ENCODE measurements at regions not wholly inside any gene's neighbourhood (a gene's known extent, or its start where the extent isn't known, plus 50 kb on each side); places are given as distances from the start of the nearest gene placed in this dataset.

DNA sequence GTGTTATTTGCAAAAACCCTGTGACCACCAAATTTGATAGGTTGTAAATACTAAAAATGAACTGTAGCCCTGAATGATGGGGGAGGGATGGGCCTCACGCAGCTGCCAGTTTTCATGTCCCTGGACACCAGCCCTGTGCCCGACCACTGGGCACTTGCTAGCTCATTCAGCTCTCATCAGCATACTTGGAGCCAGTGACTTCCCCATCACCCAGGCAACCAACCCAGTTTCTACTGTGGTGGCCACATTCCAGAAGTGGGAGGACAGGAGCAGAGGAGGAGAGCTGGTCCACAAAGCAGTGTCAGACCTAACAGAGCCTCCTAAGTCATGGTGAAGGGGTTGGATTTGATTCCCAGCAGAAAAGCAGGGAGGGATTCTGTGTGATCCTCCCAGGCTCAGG is 128.2 kb downstream of the CPEB2 start:
- Mint-ChIP-seq H3K36me3 (ENCODE audit: low read depth) (no peaks in the 10 kb centered on the region), H3K4me1 (ENCODE audit: low read depth) (no peaks in the 10 kb centered on the region), H3K27me3 (ENCODE audit: insufficient read depth) (peaks cover 8% of the 10 kb centered on the region), H3K4me3 (no peak overlapping the region), H3K9me3 (no peaks in the 10 kb centered on the region), H3K27ac (no peak overlapping the region)
- DNase-seq (ENCODE audit: low spot score): no peak
- intact Hi-C loops (cut with micrococcal nuclease): no loop called here

- no peaks in the 10 kb centered on the region for H3K4me1 Mint-ChIP-seq (ENCODE audit: low read depth)
- no peak overlapping the region for H3K27ac Mint-ChIP-seq
- peaks cover 3% of the 10 kb centered on the region for H3K9me3 Mint-ChIP-seq
- H3K36me3 Mint-ChIP-seq (ENCODE audit: low read depth): no peaks in the 10 kb centered on the region
- intact Hi-C loops (cut with micrococcal nuclease): no loop called here
- H3K4me3 Mint-ChIP-seq: no peak overlapping the region
- DNase-seq (ENCODE audit: low spot score): no peak
- H3K27me3 Mint-ChIP-seq (ENCODE audit: insufficient read depth): peaks cover 8% of the 10 kb centered on the region
Observed at GRCh38 chr4:15131551-15131950, 129.3 kb downstream of the CPEB2 start.

DNA sequence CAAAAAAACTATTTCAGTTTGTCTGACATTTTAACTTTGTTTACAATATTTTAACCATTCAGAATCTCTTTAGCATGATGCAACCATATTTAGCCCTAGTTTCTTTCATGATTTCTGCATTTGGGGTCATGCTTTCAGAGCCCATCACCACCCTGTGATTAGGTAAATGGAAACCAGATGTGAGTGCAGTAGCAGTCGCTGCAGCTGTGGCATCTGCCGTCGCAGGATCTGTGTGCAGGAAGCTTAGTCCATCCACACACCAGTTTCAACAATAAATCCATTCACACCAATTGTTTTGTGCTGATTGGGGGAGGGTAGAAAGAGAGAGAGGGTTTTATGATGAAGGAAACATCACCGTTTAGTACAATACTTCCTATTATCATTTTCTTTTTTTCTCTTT is 130.5 kb downstream of the CPEB2 start:
- no peak for DNase-seq (ENCODE audit: low spot score)
- no peak overlapping the region for H3K4me3 Mint-ChIP-seq
- no peaks in the 10 kb centered on the region for H3K4me1 Mint-ChIP-seq (ENCODE audit: low read depth)
- H3K27ac Mint-ChIP-seq: no peak overlapping the region
- intact Hi-C loops (cut with micrococcal nuclease): no loop called here
- peaks cover 12% of the 10 kb centered on the region for H3K9me3 Mint-ChIP-seq
- no peaks in the 10 kb centered on the region for H3K36me3 Mint-ChIP-seq (ENCODE audit: low read depth)
- H3K27me3 Mint-ChIP-seq (ENCODE audit: insufficient read depth): peaks cover 8% of the 10 kb centered on the region

DNA sequence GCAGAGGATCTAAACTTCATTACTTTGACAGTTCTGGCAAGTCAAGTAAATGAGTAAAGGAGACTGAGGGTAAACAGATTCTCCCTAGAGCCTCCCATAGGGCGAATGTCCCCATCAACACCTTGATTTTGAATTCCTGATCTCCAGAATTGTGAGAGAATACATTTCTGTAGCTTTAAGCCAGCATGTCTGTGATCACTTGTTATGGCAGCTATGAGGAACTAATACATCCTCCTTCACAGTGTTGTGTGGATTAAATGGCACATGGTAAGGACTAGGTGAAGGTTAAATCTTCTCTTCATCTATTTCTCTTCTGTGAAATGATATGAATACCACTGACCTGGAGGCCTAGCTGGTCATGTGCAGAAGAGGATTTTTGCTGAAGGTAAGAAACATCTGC is 137.3 kb downstream of the CPEB2 start:
- H3K27ac Mint-ChIP-seq: no peak overlapping the region
- H3K9me3 Mint-ChIP-seq: peaks cover 15% of the 10 kb centered on the region
- no peak overlapping the region for H3K4me3 Mint-ChIP-seq
- H3K36me3 Mint-ChIP-seq (ENCODE audit: low read depth): no peaks in the 10 kb centered on the region
- peaks cover 2% of the 10 kb centered on the region for H3K27me3 Mint-ChIP-seq (ENCODE audit: insufficient read depth)
- intact Hi-C loops (cut with micrococcal nuclease): no loop called here
- no peaks in the 10 kb centered on the region for H3K4me1 Mint-ChIP-seq (ENCODE audit: low read depth)
- no peak for DNase-seq (ENCODE audit: low spot score)

DNA sequence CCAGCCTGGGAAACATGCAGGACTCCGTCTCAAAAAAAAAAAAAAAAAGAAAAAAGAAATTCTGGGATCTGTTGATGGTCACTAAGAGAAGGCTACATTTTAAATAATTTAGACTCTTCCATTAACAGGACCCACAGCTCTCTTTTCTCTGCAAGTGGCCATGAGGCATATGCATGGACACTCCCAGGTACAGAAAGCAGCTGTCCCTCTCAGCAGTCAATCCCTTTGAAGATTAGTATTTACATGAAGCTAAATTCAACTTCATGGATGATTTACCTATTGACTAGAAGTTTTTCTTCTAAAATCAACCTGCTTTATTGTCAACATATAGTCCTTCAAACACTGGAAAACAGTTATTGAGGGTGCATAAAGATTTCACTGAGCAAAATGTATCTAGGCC is 139.9 kb downstream of the CPEB2 start:
- Mint-ChIP-seq H3K36me3 (ENCODE audit: low read depth) (no peaks in the 10 kb centered on the region), H3K4me3 (no peak overlapping the region)

DNA sequence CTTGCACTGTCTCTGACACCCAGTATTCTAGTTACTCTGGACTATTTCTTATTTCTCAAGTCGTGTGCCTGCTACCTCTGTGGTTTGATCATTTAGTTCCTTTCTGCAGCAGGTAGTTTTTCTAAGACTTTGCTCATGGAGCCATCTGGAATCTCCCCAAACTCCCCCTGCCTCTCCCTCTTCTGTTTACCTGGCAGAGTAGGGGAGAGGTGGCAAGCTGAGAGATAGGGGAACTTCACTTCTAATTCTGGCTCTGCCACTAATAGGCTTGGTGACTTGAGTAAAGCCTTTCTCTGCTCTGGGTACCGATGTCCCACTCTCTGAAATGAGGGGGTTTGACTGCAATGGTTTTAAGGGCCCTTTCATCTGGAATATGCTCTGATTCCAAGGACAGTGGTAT is 141.3 kb downstream of the CPEB2 start:
- no peaks in the 10 kb centered on the region for H3K36me3 Mint-ChIP-seq (ENCODE audit: low read depth)
- H3K27ac Mint-ChIP-seq: no peak overlapping the region
- no peak for DNase-seq (ENCODE audit: low spot score)
- intact Hi-C loops (cut with micrococcal nuclease): no loop called here
- no peak overlapping the region for H3K4me3 Mint-ChIP-seq
- peaks cover 3% of the 10 kb centered on the region for H3K27me3 Mint-ChIP-seq (ENCODE audit: insufficient read depth)
- H3K9me3 Mint-ChIP-seq: no peaks in the 10 kb centered on the region
- no peaks in the 10 kb centered on the region for H3K4me1 Mint-ChIP-seq (ENCODE audit: low read depth)

More for the DNA sequence above, 139.9 kb downstream of the CPEB2 start:
- DNase-seq (ENCODE audit: low spot score): no peak
- Mint-ChIP-seq H3K9me3 (peaks cover 6% of the 10 kb centered on the region), H3K4me1 (ENCODE audit: low read depth) (no peaks in the 10 kb centered on the region), H3K27ac (no peak overlapping the region), H3K27me3 (ENCODE audit: insufficient read depth) (peaks cover 3% of the 10 kb centered on the region)
- intact Hi-C loops (cut with micrococcal nuclease): no loop called here

DNA sequence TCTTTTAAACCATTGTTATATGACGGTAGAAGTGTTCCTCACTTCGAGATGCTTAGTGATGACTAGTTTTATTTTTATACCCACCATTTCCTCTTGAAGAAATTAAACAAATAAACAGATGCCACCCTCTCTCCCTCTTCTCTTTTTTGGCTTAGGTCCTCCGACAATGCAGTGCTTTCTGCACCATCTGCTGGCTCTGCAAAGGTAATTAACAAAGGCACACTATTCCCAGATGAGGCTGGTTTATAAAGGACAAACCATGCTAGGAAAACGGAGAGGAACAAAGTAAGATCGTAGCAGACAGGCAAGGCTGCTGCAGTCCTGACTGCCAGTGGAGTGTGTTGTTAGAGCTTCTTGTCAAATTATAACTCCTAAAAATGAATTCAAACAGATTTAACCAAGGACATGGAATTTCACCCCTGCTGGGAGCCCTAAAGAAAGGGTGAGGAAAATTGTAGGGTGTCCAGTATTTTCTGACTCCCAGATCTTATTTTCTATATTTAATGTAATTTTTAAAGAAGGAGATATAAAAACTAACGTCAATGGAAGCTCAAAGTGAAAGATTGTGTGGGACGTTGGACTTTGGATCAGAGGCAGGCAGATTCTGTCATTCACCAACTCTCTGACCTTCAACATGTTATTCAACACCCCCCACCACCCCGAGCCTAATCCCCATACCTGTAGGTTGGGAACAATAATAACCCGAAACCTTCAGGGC is 142.1 kb downstream of the CPEB2 start:
- Mint-ChIP-seq H3K27ac (no peak overlapping the region), H3K4me1 (ENCODE audit: low read depth) (no peaks in the 10 kb centered on the region), H3K27me3 (ENCODE audit: insufficient read depth) (peaks cover 3% of the 10 kb centered on the region), H3K9me3 (no peaks in the 10 kb centered on the region), H3K4me3 (no peak overlapping the region), H3K36me3 (ENCODE audit: low read depth) (no peaks in the 10 kb centered on the region)
- intact Hi-C loops (cut with micrococcal nuclease): no loop called here
- DNase-seq (ENCODE audit: low spot score): no peak

- no peak for DNase-seq (ENCODE audit: low spot score)
Observed at GRCh38 chr4:15144967-15145295, 142.7 kb downstream of the CPEB2 start.

DNA sequence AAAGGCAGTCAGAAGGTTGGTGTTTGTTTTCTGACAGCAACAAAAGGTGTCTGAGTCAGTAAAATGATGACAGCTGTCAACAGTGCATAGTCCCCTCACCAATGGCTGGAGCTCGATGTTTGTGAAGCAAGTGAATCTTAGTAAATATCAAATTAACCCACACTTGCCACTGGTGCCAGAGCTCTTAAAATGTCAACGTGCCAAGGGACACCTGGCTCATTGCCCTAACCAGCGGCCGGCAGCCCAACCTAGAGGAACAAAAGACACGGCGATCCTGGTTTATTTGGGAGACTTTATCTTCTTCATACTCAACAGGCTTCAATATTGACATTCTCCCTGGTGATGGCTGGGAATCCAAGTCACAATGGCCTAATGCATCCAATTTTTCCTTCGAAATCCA is 143.4 kb downstream of the CPEB2 start:
- no peaks in the 10 kb centered on the region for H3K9me3 Mint-ChIP-seq
- H3K4me1 Mint-ChIP-seq (ENCODE audit: low read depth): no peaks in the 10 kb centered on the region
- intact Hi-C loops (cut with micrococcal nuclease): no loop called here
- H3K27me3 Mint-ChIP-seq (ENCODE audit: insufficient read depth): peaks cover 3% of the 10 kb centered on the region
- H3K27ac Mint-ChIP-seq: no peak overlapping the region
- H3K4me3 Mint-ChIP-seq: no peak overlapping the region
- no peak for DNase-seq (ENCODE audit: low spot score)
- no peaks in the 10 kb centered on the region for H3K36me3 Mint-ChIP-seq (ENCODE audit: low read depth)

More at GRCh38 chr4:15144967-15145295, 142.7 kb downstream of the CPEB2 start:
- intact Hi-C loops (cut with micrococcal nuclease): no loop called here
- Mint-ChIP-seq H3K4me1 (ENCODE audit: low read depth) (no peaks in the 10 kb centered on the region), H3K36me3 (ENCODE audit: low read depth) (no peaks in the 10 kb centered on the region), H3K4me3 (no peak overlapping the region), H3K27ac (no peak overlapping the region), H3K27me3 (ENCODE audit: insufficient read depth) (peaks cover 3% of the 10 kb centered on the region), H3K9me3 (no peaks in the 10 kb centered on the region)

DNA sequence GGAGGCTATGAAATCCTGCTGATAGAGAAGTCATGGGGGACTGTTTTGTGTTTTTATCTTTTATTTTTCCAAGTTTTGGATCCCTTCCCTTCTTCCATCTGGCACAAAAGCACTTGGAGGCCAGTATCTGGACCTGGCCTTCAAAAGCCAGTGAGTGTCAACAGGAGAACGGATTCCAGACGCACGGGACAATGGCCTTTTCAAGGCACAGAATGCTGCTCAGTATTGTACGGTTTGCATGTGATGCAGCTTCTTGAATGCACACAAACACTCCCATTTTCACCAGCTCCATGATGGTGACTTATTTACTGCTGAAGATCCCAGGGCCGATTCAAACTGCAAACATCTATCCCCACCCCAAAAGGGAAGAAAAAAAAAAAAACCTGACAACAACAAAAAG is 145.4 kb downstream of the CPEB2 start:
- H3K36me3 Mint-ChIP-seq (ENCODE audit: low read depth): no peaks in the 10 kb centered on the region
- peaks cover 3% of the 10 kb centered on the region for H3K27me3 Mint-ChIP-seq (ENCODE audit: insufficient read depth)
- H3K27ac Mint-ChIP-seq: no peak overlapping the region
- no peaks in the 10 kb centered on the region for H3K4me1 Mint-ChIP-seq (ENCODE audit: low read depth)
- no peaks in the 10 kb centered on the region for H3K9me3 Mint-ChIP-seq
- no peak for DNase-seq (ENCODE audit: low spot score)
- intact Hi-C loops (cut with micrococcal nuclease): no loop called here
- no peak overlapping the region for H3K4me3 Mint-ChIP-seq

DNA sequence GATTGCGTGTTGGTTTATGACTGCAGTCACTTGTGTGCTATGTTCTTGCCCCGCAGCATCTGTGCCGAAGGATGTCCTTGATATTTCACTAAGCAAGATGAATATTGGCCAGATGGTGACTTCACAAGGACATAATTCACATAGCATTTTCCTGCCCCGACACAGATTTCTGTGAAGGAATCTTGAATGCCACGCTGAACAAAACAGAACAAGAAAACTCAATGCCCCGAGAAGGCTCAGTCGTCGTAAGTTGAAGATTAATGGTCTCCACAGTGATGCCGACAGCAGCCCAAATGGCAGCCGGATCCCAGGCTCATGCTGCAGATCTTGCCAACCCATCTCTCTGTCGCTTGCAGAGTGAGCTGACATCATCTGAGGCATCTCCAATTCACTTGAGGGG is 145.9 kb downstream of the CPEB2 start:
- no peaks in the 10 kb centered on the region for H3K36me3 Mint-ChIP-seq (ENCODE audit: low read depth)
- DNase-seq (ENCODE audit: low spot score): no peak
- intact Hi-C loops (cut with micrococcal nuclease): no loop called here
- H3K27ac Mint-ChIP-seq: no peak overlapping the region
- H3K27me3 Mint-ChIP-seq (ENCODE audit: insufficient read depth): peaks cover 3% of the 10 kb centered on the region
- no peaks in the 10 kb centered on the region for H3K9me3 Mint-ChIP-seq
- H3K4me1 Mint-ChIP-seq (ENCODE audit: low read depth): no peaks in the 10 kb centered on the region
- H3K4me3 Mint-ChIP-seq: no peak overlapping the region

DNA sequence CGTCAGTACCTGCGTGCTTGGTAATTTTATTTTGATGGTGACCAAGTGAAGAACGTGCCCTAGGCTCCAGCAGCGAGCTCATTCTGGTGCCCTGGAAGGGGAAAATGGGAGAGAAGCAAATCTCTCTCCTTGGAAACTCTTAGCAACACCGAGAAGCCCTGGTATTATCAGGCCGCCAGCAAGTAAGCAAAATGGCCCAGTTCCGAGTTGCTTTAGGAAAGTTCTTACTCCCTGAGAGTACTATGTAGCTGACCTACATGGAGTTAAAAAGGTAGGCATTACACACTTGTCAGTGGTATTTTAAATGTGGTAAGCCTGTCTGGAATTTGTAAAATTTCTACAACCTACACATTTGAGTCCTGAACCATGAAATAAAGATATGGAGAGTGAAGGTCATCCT is 146.4 kb downstream of the CPEB2 start:
- DNase-seq (ENCODE audit: low spot score): no peak
- intact Hi-C loops (cut with micrococcal nuclease): no loop called here
- H3K4me3 Mint-ChIP-seq: no peak overlapping the region
- H3K27ac Mint-ChIP-seq: no peak overlapping the region
- H3K4me1 Mint-ChIP-seq (ENCODE audit: low read depth): no peaks in the 10 kb centered on the region
- H3K27me3 Mint-ChIP-seq (ENCODE audit: insufficient read depth): peaks cover 3% of the 10 kb centered on the region
- no peaks in the 10 kb centered on the region for H3K36me3 Mint-ChIP-seq (ENCODE audit: low read depth)
- H3K9me3 Mint-ChIP-seq: no peaks in the 10 kb centered on the region

DNA sequence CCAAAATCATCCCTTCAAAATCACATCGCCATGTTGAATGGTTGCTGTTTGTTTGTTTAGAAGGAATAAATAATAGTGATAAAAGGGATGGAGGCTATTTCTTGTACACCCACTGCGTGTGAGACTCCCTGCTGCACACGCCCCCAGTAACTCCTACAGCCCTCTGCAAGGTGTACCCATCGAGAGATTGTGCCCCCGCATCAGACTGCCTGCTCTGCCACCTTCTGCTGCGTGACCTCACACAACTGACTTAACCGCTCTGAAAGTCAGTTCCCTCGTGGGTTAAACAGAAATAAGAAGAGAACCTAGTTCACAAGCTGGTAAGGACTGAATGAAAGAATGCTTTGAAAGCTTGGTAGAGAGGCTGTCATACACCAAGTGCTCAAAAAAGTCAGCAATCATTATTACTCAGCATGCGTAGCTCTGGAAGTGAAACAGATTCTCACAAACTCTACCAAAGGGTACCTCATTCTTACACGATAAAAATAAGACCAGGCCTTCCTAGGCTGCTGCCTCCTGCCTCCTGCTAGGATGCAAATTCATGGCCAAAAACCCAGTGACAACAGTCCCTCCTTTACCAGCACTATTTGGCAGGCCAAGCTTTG is 147.1 kb downstream of the CPEB2 start:
- intact Hi-C loops (cut with micrococcal nuclease): no loop called here
- Mint-ChIP-seq H3K27me3 (ENCODE audit: insufficient read depth) (peaks cover 3% of the 10 kb centered on the region), H3K27ac (no peak overlapping the region), H3K4me3 (no peak overlapping the region), H3K36me3 (ENCODE audit: low read depth) (no peaks in the 10 kb centered on the region), H3K9me3 (no peaks in the 10 kb centered on the region), H3K4me1 (ENCODE audit: low read depth) (no peaks in the 10 kb centered on the region)
- DNase-seq (ENCODE audit: low spot score): no peak
